ENCODE measurements at regions not wholly inside any gene's neighbourhood (a gene's known extent, or its start where the extent isn't known, plus 50 kb on each side); places are given as distances from the start of the nearest gene placed in this dataset.

- CTCF ChIA-PET, result no interaction called here
- no peak for DNase-seq
- Histone ChIP-seq H3K4me1 (ENCODE audit: control insufficient read depth in 1 of 2, insufficient read depth in 2 of 2, low read depth in 1 of 2, low read length in 1 of 2) (no peaks in the 10 kb centered on the region), H2AFZ (ENCODE audit: low read depth) (no peak overlapping the region), H3K9me3 (no peaks in the 10 kb centered on the region), H3K27me3 (ENCODE audit: insufficient read depth) (no peaks in the 10 kb centered on the region), H3K4me3 (ENCODE audit: low read depth in 2 of 2, low read length in 1 of 2) (no peak overlapping the region), H3K9me2 (no peaks in the 10 kb centered on the region), H3K79me2 (ENCODE audit: insufficient read depth) (no peaks in the 10 kb centered on the region), H3K9ac (no peak overlapping the region), H3K4me2 (no peak overlapping the region), H3K27ac (ENCODE audit: low read depth in 2 of 2, low read length in 1 of 2) (no peak overlapping the region), H3F3A (replicated peaks; ENCODE audit: insufficient read depth) (no peaks in the 10 kb centered on the region), H4K20me1 (ENCODE audit: insufficient read depth) (no peaks in the 10 kb centered on the region), H3K36me3 (replicated peaks in 1 of 2; ENCODE audit: control insufficient read depth in 1 of 2, insufficient read depth in 2 of 2, low read length in 1 of 2) (no peaks in the 10 kb centered on the region)
- TF ChIP-seq EZH2phosphoT487 (IDR thresholded peaks at IDR 0.05; ENCODE audit: borderline replicate concordance, low read depth) (no peak), ELF1 (IDR thresholded peaks at IDR 0.05) (no peak), USF2 (IDR thresholded peaks at IDR 0.05; ENCODE audit: borderline replicate concordance, low read depth, low read length) (no peak), RCOR1 (IDR thresholded peaks at IDR 0.05; ENCODE audit: low read length) (no peak), TAF1 (IDR thresholded peaks at IDR 0.05; ENCODE audit: borderline replicate concordance, low read depth, low read length) (no peak), NFIC (IDR thresholded peaks at IDR 0.05; ENCODE audit: borderline replicate concordance) (no peak), FOXJ3 (CRISPR knock-in tag; IDR thresholded peaks at IDR 0.05) (no peak), GATA2 (CRISPR knock-in tag; IDR thresholded peaks at IDR 0.05) (no peak), YY1 (IDR thresholded peaks at IDR 0.05; ENCODE audit: low read depth) (no peak), TEAD4 (IDR thresholded peaks at IDR 0.05; ENCODE audit: borderline replicate concordance, insufficient read depth) (no peak), EP300 (IDR thresholded peaks at IDR 0.05; ENCODE audit: borderline replicate concordance in 1 of 2, low read depth in 1 of 2, low read length in 1 of 2) (no peak), NRF1 (IDR thresholded peaks at IDR 0.05; ENCODE audit: low read depth, low read length) (no peak)
- WGBS (ENCODE audit: low lambda C conversion rate), result 52% methylated on average over 9 of the region's 9 CpGs
- POLR2A ChIA-PET, result no interaction called here
Measured at GRCh38 chr14:66281036-66281776, 205.0 kb upstream of the CCDC196 start.

- Histone ChIP-seq H3K9ac (no peak overlapping the region), H3K9me3 (no peaks in the 10 kb centered on the region), H3K9me2 (no peaks in the 10 kb centered on the region), H3K27ac (ENCODE audit: low read depth in 2 of 2, low read length in 1 of 2) (no peak overlapping the region), H2AFZ (ENCODE audit: low read depth) (no peak overlapping the region), H3K79me2 (ENCODE audit: insufficient read depth) (no peaks in the 10 kb centered on the region), H3F3A (replicated peaks; ENCODE audit: insufficient read depth) (no peaks in the 10 kb centered on the region), H3K4me1 (ENCODE audit: control insufficient read depth in 1 of 2, insufficient read depth in 2 of 2, low read depth in 1 of 2, low read length in 1 of 2) (no peaks in the 10 kb centered on the region), H3K36me3 (replicated peaks in 1 of 2; ENCODE audit: control insufficient read depth in 1 of 2, insufficient read depth in 2 of 2, low read length in 1 of 2) (no peaks in the 10 kb centered on the region), H3K4me2 (no peak overlapping the region), H3K27me3 (ENCODE audit: insufficient read depth) (no peaks in the 10 kb centered on the region), H4K20me1 (ENCODE audit: insufficient read depth) (no peaks in the 10 kb centered on the region), H3K4me3 (ENCODE audit: low read depth in 2 of 2, low read length in 1 of 2) (no peak overlapping the region)
- TF ChIP-seq FOSL2 (IDR thresholded peaks at IDR 0.05; ENCODE audit: borderline replicate concordance, low read depth), result no peak
- TF ChIP-seq TAF1 (IDR thresholded peaks at IDR 0.05; ENCODE audit: borderline replicate concordance, low read depth, low read length), result no peak
- TF ChIP-seq GABPA (IDR thresholded peaks at IDR 0.05; ENCODE audit: low read depth), result no peak
- no peak for TF ChIP-seq IRF3 (IDR thresholded peaks at IDR 0.05; ENCODE audit: low read depth, low read length)
- TF ChIP-seq ZBTB33 (IDR thresholded peaks at IDR 0.05; ENCODE audit: borderline replicate concordance, low read depth), result no peak
- TF ChIP-seq FOXM1 (IDR thresholded peaks at IDR 0.05; ENCODE audit: low read depth), result no peak
- no peak for TF ChIP-seq YY1 (IDR thresholded peaks at IDR 0.05; ENCODE audit: low read depth)
- WGBS (ENCODE audit: low lambda C conversion rate), result 0% methylated on average over 1 of the region's 1 CpG
- DNase-seq, result no peak
- CTCF ChIA-PET, result no interaction called here
- POLR2A ChIA-PET, result no interaction called here
Measured at GRCh38 chr14:66284346-66284745, 201.8 kb upstream of the CCDC196 start.

All from SK-N-SH (cell line).